ENCODE measurements at regions not wholly inside any gene's neighbourhood (a gene's known extent, or its start where the extent isn't known, plus 50 kb on each side); places are given as distances from the start of the nearest gene placed in this dataset.
"Not testable (repeated sequence)": the region's sequence is repeated elsewhere in the genome, so short reads cannot be mapped to it uniquely, and the experiment has no call there.

- DNase-seq (ENCODE audit: low spot score in 2 of 2) (no peak), ATAC-seq (ENCODE audit: low read depth) (no peak)
- Mint-ChIP-seq H3K4me1 (no peaks in the 10 kb centered on the region), H3K27me3 (no peaks in the 10 kb centered on the region), H3K27ac (no peak overlapping the region), H3K4me3 (no peak overlapping the region), H3K9me3 (no peaks in the 10 kb centered on the region), H3K36me3 (no peaks in the 10 kb centered on the region)
Measured at GRCh38 chr21:22804151-22804550, 1805.9 kb downstream of the NCAM2 start.

- Mint-ChIP-seq H3K4me1 (no peaks in the 10 kb centered on the region), H3K27me3 (no peaks in the 10 kb centered on the region), H3K27ac (no peak overlapping the region), H3K36me3 (no peaks in the 10 kb centered on the region), H3K9me3 (no peaks in the 10 kb centered on the region), H3K4me3 (no peak overlapping the region)
- ATAC-seq (ENCODE audit: low read depth) (no peak), DNase-seq (ENCODE audit: low spot score in 2 of 2) (no peak)
Measured at GRCh38 chr21:22806278-22806677, 1808.1 kb downstream of the NCAM2 start.

- Mint-ChIP-seq H3K36me3 (no peaks in the 10 kb centered on the region), H3K27ac (no peak overlapping the region), H3K4me1 (no peaks in the 10 kb centered on the region), H3K9me3 (peaks cover 1% of the 10 kb centered on the region), H3K27me3 (no peaks in the 10 kb centered on the region), H3K4me3 (no peak overlapping the region)
- DNase-seq (ENCODE audit: low spot score in 2 of 2): no peak
- ATAC-seq (ENCODE audit: low read depth): no peak
Measured at GRCh38 chr21:22813201-22813600, 1815.0 kb downstream of the NCAM2 start.

- H3K4me3 Mint-ChIP-seq; ATAC-seq (ENCODE audit: low read depth); H3K36me3 Mint-ChIP-seq; H3K9me3 Mint-ChIP-seq; DNase-seq (ENCODE audit: low spot score in 2 of 2); H3K27me3 Mint-ChIP-seq; H3K4me1 Mint-ChIP-seq; H3K27ac Mint-ChIP-seq: not testable (repeated sequence)
Measured at GRCh38 chr21:22818681-22819485, 1820.7 kb downstream of the NCAM2 start.

GRCh38 chr21:22827422-22827821, 1829.2 kb downstream of the NCAM2 start:
- DNase-seq (ENCODE audit: low spot score in 2 of 2) (no peak), ATAC-seq (ENCODE audit: low read depth) (no peak)
- H3K27me3 Mint-ChIP-seq: no peaks in the 10 kb centered on the region
- no peaks in the 10 kb centered on the region for H3K36me3 Mint-ChIP-seq
- no peak overlapping the region for H3K4me3 Mint-ChIP-seq
- no peak overlapping the region for H3K27ac Mint-ChIP-seq
- H3K9me3 Mint-ChIP-seq: peaks cover 6% of the 10 kb centered on the region
- no peaks in the 10 kb centered on the region for H3K4me1 Mint-ChIP-seq

- Mint-ChIP-seq H3K36me3 (no peaks in the 10 kb centered on the region), H3K4me3 (no peak overlapping the region), H3K27me3 (no peaks in the 10 kb centered on the region), H3K27ac (no peak overlapping the region), H3K4me1 (no peaks in the 10 kb centered on the region), H3K9me3 (peaks cover 5% of the 10 kb centered on the region)
- no peak for DNase-seq (ENCODE audit: low spot score in 2 of 2)
- ATAC-seq (ENCODE audit: low read depth): no peak
Measured at GRCh38 chr21:22842875-22843274, 1844.7 kb downstream of the NCAM2 start.

- Mint-ChIP-seq H3K27me3 (no peaks in the 10 kb centered on the region), H3K27ac (no peak overlapping the region), H3K4me1 (no peaks in the 10 kb centered on the region), H3K36me3 (no peaks in the 10 kb centered on the region), H3K9me3 (no peaks in the 10 kb centered on the region), H3K4me3 (no peak overlapping the region)
- ATAC-seq (ENCODE audit: low read depth) (no peak), DNase-seq (ENCODE audit: low spot score in 2 of 2) (no peak)
Measured at GRCh38 chr21:22855581-22855980, 1857.4 kb downstream of the NCAM2 start.

- Mint-ChIP-seq H3K9me3 (no peaks in the 10 kb centered on the region), H3K27ac (no peak overlapping the region), H3K4me1 (no peaks in the 10 kb centered on the region), H3K27me3 (no peaks in the 10 kb centered on the region), H3K36me3 (no peaks in the 10 kb centered on the region), H3K4me3 (no peak overlapping the region)
- DNase-seq (ENCODE audit: low spot score in 2 of 2) (no peak), ATAC-seq (ENCODE audit: low read depth) (no peak)
Measured at GRCh38 chr21:22871692-22872091, 1873.5 kb downstream of the NCAM2 start.

- Mint-ChIP-seq H3K36me3 (no peaks in the 10 kb centered on the region), H3K27me3 (no peaks in the 10 kb centered on the region), H3K9me3 (no peaks in the 10 kb centered on the region), H3K4me3 (no peak overlapping the region), H3K27ac (no peak overlapping the region), H3K4me1 (no peaks in the 10 kb centered on the region)
- no peak for ATAC-seq (ENCODE audit: low read depth)
- DNase-seq (ENCODE audit: low spot score in 2 of 2): no peak
Measured at GRCh38 chr21:22880573-22880972, 1882.4 kb downstream of the NCAM2 start.

- ATAC-seq (ENCODE audit: low read depth) (no peak), DNase-seq (ENCODE audit: low spot score in 2 of 2) (no peak)
- Mint-ChIP-seq H3K36me3 (no peaks in the 10 kb centered on the region), H3K9me3 (no peaks in the 10 kb centered on the region), H3K27me3 (no peaks in the 10 kb centered on the region), H3K4me3 (no peak overlapping the region), H3K27ac (no peak overlapping the region), H3K4me1 (no peaks in the 10 kb centered on the region)
Measured at GRCh38 chr21:22881131-22881530, 1882.9 kb downstream of the NCAM2 start.

- ATAC-seq (ENCODE audit: low read depth): no peak
- H3K27me3 Mint-ChIP-seq: no peaks in the 10 kb centered on the region
- no peaks in the 10 kb centered on the region for H3K36me3 Mint-ChIP-seq
- H3K4me1 Mint-ChIP-seq: no peaks in the 10 kb centered on the region
- no peak for DNase-seq (ENCODE audit: low spot score in 2 of 2)
- H3K9me3 Mint-ChIP-seq: no peaks in the 10 kb centered on the region
- no peak overlapping the region for H3K4me3 Mint-ChIP-seq
- H3K27ac Mint-ChIP-seq: no peak overlapping the region
Measured at GRCh38 chr21:22885079-22885478, 1886.9 kb downstream of the NCAM2 start.

GRCh38 chr21:22885614-22886013, 1887.4 kb downstream of the NCAM2 start:
- no peak overlapping the region for H3K27ac Mint-ChIP-seq

GRCh38 chr21:22889445-22889844, 1891.2 kb downstream of the NCAM2 start:
- H3K27ac Mint-ChIP-seq: no peak overlapping the region
- no peaks in the 10 kb centered on the region for H3K27me3 Mint-ChIP-seq
- ATAC-seq (ENCODE audit: low read depth) (no peak), DNase-seq (ENCODE audit: low spot score in 2 of 2) (no peak)
- no peaks in the 10 kb centered on the region for H3K36me3 Mint-ChIP-seq
- no peaks in the 10 kb centered on the region for H3K9me3 Mint-ChIP-seq
- no peak overlapping the region for H3K4me3 Mint-ChIP-seq
- no peaks in the 10 kb centered on the region for H3K4me1 Mint-ChIP-seq

More at GRCh38 chr21:22885614-22886013, 1887.4 kb downstream of the NCAM2 start:
- H3K9me3 Mint-ChIP-seq: no peaks in the 10 kb centered on the region
- H3K27me3 Mint-ChIP-seq: no peaks in the 10 kb centered on the region
- no peaks in the 10 kb centered on the region for H3K4me1 Mint-ChIP-seq
- DNase-seq (ENCODE audit: low spot score in 2 of 2) (no peak), ATAC-seq (ENCODE audit: low read depth) (no peak)
- H3K36me3 Mint-ChIP-seq: no peaks in the 10 kb centered on the region
- H3K4me3 Mint-ChIP-seq: no peak overlapping the region

- no peaks in the 10 kb centered on the region for H3K4me1 Mint-ChIP-seq
- no peak for ATAC-seq (ENCODE audit: low read depth)
- H3K27me3 Mint-ChIP-seq: no peaks in the 10 kb centered on the region
- no peaks in the 10 kb centered on the region for H3K9me3 Mint-ChIP-seq
- no peak overlapping the region for H3K4me3 Mint-ChIP-seq
- H3K36me3 Mint-ChIP-seq: no peaks in the 10 kb centered on the region
- DNase-seq (ENCODE audit: low spot score in 2 of 2): no peak
- no peak overlapping the region for H3K27ac Mint-ChIP-seq
Measured at GRCh38 chr21:22890656-22891055, 1892.4 kb downstream of the NCAM2 start.

GRCh38 chr21:22892028-22892427, 1893.8 kb downstream of the NCAM2 start:
- no peak for DNase-seq (ENCODE audit: low spot score in 2 of 2)
- no peak overlapping the region for H3K27ac Mint-ChIP-seq

More at GRCh38 chr21:22892028-22892427, 1893.8 kb downstream of the NCAM2 start:
- Mint-ChIP-seq H3K4me1 (no peaks in the 10 kb centered on the region), H3K27me3 (no peaks in the 10 kb centered on the region), H3K9me3 (no peaks in the 10 kb centered on the region), H3K36me3 (no peaks in the 10 kb centered on the region), H3K4me3 (no peak overlapping the region)
- no peak for ATAC-seq (ENCODE audit: low read depth)
